Fibroblast of skin of left biceps (primary cell): ENCODE measurements at regions not wholly inside any gene's neighbourhood (a gene's known extent, or its start where the extent isn't known, plus 50 kb on each side); places are given as distances from the start of the nearest gene placed in this dataset.
"Not testable (repeated sequence)": the region's sequence is repeated elsewhere in the genome, so short reads cannot be mapped to it uniquely, and the experiment has no call there.

ENCODE experiments used
- DNase-seq, 2 experiments: peaks; one replicate each; pipeline ENCODE4 v3.0.0-alpha.2; 2013; ENCODE audit warnings: low read depth in 2 of 2

DNA sequence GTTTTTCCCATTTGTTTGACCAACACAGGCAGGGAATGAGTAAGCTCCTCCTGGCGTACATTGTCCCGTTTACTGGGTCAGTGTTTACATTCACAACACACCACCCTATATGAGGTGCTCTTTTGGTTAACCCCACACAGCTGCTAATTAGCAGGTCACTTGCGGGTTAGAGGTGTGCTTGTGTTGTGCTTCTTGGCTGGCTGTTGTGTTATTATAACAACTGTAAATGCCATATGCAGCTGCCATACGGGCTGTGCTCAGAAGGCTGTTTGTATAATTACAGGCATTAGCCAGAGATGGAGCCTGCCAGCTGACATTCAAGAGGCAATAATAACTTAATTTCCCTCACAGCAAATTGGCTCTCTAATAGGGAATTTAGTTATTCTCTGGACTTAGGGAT is 205.1 kb upstream of the ELAC2 start:
- DNase-seq: no peak

DNA sequence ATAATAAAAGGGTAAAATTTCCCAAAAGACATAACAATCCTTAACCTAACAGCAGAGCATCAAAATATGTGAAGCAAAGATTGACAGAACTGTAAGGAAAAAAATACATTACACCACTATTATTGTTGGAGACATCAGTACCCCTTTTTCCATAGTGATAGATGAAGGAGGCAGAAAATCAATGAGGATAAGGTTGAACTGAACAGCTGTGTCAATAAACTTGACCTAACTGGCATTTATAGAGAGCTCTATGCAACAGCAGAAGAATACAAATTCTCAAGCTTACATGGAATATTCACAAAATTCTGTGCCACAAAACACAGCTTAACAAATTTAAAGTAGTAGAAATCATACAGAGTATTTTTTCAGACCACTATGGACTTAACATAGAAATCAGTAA is 195.0 kb upstream of the ELAC2 start:
- no peak for DNase-seq

DNA sequence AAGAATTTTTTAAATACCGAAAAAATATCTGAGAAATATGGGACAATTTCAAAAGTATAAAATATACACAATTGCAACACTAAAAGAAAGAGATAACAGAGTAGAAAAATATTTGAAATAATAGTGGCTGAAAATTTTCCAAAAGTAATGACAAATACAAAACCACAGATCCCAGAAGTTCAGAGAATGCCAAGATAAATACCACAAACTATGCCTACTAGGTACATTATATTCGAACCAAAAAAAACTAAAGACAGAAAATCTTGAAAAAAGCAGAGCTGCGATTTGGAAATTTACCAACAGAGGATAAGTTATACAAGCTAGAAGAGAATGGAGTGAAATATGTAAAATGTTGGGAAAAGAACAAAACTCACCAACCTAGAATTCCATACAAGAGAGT is 191.3 kb upstream of the ELAC2 start:
- peak; percentile 60 to 65 for DNase-seq

DNA sequence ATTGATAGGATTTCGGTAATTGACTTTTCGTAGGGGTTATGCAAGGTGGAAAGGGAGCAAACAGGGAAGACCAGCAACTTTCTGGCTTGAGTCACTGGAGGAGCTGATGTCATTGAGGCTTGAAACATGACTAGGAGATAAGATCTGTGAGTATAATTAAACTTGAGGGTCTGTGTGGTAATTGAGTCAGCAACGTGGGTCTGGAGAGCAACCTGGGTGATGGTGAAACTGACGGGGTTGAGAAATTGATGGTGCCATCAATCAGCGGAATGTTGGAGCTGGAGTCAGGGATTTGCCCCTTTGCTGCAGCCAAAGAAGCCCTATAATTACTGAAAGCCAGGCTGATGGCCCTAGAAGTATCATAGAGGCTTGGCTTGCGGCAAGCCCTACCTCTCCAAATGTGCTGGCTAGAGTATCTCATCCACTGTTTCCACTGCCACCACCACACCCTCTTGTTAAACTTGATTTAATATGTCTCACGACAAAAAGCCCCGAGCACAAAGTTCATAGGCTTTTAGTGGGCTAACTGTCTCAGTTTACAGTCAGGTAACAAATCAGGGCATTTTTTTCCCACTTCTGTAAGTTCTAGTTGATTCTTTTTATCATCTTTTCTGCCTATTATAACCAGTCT is 186.9 kb upstream of the ELAC2 start:
- no peak for DNase-seq

DNA sequence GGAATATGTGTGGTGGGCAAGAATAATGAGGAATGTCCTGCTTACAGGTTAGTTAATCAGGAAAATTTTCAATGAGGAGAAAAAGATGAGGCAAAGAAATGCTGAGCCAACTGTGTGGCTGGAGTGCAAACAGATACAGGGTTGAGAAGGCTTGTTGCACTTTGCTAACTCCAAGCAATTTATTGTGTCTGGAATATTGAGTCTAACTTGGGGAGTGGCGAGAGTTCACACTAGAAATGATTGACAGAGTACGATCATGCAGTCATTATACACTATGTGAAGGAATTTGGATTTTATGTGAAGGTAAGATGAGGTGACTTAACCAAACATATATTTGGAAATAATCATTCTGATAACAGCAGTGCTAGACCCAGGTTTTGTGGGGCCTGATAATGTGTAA is 185.0 kb upstream of the ELAC2 start:
- DNase-seq: no peak

DNA sequence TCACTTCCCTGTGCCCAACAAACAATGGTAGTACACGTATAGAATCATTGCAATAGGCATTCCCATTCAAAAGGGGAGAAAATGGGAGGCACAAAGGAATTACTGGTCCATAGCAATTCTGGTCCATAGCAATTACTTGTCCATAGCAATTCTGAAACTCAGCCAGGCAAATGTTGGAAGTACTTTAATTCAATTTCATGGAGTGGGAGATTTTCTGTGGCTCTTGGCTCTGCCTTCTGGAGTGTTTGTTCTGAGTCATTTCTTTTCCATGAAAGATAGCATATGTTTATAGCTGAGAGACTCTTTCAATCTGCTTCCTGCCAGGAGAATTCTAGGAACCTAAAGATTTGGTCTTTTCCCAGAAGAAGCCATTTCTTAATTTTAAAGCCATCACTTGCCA is 182.8 kb upstream of the ELAC2 start:
- DNase-seq: no peak

DNA sequence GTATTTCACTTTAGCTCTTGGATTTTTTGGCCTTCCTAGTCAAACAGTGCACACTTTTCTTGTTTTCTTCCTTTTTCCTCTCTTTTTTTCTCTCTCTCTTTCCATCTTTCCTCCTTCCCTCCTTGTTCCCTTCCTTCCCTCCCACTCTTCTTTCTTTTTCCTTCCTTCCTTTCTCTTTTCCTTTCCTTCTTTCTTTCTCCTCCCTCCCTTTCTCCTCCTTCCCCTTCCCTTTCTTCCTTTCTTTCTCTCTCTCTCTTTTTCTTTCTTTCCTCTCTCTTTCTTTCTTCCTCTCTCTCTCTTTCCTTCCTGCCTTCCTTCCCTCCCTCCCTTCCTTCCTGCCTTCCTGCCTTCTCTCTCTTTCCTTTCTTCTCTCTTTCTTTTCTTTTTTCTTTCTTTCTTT is 181.6 kb upstream of the ELAC2 start:
- no peak for DNase-seq

DNA sequence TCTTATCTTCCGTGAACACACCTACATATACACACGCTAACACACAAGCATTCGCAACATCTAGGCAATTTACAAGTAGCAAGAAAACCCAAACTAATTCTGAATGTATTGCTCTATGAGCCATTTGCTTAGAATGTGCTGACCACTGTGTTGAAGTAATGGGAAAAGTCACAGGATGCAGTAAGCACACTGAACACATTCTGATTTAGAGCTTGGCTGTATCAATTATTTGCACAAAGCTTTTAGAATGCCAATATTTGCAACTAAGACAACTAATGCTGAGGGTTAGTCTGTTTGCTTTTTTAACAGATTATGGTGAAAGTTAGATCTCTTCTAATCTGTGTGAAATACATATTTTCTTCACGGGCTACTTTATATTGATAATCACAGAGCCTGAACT is 179.8 kb upstream of the ELAC2 start:
- no peak for DNase-seq

DNA sequence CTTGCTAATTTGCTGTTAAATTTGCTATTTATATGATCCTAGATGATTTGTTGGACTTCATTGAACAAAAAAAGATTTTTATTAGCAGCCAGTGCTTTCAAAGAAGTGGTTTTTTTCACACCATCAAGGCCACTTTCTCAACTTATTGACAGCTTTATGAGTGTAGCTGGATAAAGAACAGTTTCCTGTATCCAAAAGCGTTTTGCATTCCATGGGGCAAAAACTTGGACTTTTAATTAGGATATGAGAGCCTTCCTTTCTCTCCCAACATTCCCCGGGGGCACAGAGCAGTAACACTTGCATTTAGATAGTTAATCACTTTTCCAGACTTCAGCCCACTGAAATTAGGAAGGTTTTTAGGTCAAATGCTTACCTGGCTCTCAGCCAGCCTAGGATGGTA is 177.1 kb upstream of the ELAC2 start:
- DNase-seq: no peak

DNA sequence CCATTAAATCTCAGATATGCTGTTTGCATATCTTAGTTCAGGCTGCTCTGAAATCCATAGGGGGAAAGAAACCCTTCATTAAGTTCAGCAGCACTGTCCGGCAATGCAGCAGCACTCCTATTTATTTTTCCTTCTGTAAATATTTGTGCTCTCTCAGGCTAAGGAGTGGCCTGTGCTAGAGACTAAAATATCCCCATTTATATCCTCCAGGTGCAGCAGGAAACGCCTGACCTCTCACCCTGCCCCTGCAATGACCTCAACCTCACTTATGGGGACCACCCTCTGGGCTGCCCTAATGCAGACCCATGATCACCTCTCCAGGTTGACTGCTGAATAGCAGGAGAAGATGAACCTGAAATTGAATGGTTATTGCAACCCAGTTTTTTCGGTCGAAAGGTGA is 165.0 kb upstream of the ELAC2 start:
- no peak for DNase-seq

DNA sequence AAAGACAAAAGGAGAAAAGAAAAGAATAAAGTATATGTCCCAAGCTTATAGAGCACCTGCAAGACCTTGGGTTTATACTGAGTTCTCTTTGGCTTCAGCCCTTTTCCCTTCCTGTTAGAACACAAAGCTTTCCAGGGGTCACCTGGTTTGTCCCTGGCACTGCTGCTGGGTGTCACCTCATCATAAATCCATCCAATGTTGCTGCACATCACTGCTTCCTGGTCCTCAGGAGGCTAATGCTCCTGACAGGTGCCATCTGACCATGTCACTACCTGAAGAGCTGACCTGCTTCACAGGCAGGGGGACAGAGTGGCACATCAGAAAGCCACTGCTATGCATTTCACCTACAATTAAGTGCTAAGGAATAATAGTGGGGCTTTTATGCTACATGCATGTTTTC is 164.6 kb upstream of the ELAC2 start:
- no peak for DNase-seq

DNA sequence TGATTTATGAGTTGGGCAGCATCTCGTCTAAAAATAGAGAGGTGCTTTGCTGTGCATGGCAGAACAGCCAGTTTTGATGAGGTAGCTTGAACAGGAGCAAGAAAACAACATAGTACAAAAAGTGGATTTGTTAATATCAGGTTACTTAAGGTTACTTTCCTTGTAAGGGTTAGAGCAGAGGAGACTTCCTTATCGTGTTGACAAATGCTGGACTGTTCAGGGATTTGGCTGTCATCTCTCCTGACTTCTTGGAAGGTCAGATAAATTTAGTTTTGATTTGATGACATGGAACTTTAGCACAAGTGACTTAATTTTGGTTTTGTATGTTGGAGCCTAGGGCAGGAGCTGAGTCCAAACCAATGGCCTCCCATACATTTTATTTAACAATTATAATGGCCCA is 163.9 kb upstream of the ELAC2 start:
- no peak for DNase-seq

DNA sequence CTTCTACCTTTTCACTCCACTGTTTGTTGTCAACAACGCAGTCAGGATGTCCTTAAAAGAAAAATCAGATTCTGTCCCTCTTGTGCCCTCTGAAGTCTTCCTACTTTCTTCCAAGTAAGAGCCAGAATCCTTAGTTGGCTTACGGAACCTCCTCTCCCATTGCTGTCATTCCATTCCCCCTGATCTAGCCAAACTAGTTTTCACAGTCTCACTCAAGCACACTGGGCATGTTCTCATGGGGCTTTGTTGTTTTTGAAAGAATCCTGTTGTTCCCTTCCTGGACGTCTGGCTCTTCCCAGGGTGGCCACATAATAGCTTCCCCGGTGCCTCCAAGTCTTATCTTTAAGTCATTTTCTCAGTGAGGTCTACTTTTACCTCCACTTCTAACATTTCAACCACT is 158.6 kb upstream of the ELAC2 start:
- DNase-seq: no peak

DNA sequence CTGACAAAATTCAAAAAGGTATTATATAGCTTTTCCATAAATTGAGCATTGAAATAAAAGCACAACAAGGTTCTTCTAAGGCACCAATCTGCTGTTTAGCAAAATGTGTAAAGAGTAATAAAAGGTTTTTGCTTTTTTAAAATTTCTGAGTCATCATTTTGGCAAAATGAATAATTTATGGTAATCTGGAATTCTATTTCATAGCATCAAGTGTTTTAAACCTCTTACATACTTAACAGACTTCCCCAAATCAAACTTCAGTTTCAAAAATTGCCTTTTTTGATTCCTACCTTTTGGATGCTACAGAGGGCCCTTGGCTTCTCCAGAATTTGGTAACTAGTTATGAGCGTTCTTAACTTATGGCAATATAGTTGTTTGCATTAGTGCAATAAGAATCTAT is 154.0 kb upstream of the ELAC2 start:
- DNase-seq: no peak

DNA sequence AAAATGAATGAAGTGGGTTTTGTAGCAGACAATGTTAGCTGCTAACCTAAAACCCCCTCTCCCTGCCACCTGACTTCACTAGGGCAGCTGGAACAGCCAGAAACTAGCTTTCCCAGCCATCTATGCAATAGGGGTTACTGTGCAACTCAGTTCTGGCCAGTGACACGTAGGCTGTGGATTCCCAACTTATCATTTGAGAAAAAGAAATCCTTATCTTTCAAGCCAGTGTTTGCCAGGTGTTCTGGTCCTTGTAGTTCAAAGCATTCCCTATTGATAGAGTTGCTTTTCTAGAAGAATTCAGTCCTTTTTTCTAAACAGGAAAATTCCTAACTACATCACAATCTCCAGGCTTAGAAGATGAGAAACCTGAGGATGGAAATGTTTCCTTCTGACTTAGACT is 144.5 kb upstream of the ELAC2 start:
- no peak for DNase-seq

DNA sequence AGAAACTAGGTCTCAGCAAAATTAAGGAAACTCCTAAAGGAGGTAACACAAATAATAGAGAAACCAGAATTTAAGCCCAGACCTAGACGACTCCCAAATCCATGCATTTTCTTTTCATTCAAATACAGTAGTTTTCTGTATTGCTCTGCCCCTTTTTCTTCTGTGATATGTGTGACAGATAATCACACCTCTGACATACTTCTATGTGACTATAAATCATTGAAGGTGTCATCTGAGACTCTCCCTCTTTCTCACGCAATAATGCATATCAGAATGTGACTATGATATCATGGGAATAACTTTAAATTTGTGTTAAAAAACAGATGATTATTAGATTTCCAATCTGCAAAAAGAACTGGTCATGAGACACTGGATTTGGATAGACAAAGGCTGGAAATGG is 143.0 kb upstream of the ELAC2 start:
- no peak for DNase-seq

DNA sequence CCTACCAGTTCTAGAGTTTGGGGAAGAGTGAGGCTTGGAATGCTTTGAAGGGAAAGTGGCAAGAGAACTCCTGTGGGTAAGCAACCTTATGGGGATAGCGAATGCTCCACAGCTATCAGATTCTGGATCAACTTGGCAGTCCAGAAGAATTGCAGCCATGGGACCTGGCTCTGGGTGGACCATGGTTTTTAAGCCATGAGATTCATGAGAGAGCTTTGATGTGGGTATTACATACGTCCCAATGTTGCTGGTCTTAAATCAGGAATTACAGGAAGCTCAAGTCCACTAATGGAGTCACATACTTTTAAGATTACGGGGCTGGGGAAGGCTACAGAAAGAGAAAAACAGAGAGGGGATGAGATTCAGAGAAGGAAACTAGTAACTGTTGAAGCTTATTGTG is 142.5 kb upstream of the ELAC2 start:
- DNase-seq: no peak

DNA sequence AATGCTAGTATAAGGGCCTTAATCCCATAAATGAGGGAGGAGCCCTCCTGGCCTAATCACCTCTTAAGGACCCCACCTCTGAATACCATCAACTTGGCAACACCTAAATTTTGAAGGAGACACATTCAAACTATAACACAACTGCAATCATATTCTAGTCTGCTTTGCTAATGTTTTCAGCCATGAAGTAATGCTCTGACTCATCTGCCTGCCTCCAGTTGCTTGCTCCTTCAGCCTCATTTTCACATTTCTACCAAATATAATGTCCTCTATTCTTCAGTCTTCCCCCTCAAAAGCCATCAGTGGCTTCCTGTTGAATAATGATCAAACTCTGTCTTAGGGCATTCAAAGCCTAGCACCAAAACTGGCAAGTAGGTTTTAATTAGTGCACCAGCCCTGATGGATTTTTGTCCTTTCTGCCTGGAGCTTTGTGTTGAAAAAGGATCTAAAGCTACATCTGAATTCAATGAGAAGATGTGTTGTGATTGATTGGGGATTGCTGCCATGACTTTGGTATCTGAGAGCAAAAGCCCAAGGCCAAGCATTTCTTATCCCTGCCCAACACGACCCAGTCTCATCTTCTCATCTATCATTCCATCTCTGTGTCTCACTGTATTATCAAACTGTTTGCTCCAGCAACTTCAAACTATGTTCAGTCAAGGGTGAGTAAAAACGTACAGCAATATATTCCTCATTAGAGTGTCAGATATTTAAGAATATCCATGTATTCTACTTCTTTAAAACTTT is 140.8 kb upstream of the ELAC2 start:
- no peak for DNase-seq

DNA sequence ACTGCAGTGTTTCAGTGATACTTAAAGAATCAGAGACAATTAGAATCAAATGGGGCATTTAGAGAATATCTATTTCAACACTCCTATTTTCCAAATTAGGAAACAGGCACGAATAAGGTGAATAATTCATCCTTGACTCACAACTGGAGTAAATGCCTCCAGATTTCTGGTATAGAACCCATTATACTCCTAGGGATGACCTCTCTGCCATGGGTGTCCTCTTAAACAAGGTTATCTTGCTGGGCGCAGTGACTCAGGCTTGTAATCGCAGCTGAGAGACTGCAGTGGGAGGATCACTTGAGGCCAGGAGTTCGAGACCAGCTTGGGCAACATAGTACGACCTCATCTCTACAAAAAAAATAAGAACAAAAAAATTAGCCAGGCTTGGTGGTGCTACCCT is 139.8 kb upstream of the ELAC2 start:
- peak in 1 of 2 experiments; percentile 35 for DNase-seq

DNA sequence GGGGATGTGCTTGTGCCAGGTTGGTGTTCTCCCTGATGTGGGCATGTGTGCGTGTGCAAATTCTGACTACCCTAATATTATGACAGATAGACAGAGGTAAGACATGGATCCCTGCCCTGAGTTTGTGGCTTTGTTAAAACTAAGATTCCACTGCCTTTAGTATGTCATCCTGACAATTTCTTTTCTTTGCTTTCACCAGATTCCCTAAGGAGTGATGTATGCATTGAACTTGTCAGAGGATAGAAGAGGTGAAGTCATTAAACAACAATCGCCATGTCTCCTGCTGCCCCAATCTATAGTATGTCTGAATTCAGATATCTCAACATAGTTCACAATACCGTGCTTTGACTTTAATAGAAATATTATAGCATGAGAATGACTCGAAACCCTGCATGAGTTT is 137.1 kb upstream of the ELAC2 start:
- DNase-seq: no peak

DNA sequence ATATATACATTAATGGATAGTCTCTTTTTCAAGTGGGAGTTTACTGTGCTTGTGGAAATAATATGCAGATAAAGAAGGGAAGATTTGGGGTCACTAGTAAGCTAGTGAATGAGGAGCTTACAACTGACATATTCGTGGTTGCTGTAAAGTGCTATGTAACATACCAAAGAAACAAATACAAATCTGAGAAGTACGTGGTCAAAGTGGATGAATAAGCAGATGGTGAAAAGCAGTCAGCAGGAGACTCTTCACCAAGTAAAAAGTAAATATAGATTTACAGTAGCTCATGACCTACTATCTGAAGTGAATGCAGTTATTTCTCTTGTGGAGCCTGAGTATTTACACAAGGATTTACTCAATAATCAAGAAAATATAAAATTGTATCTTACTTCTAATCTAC is 136.6 kb upstream of the ELAC2 start:
- DNase-seq: peak in 1 of 2 experiments; percentile 31

DNA sequence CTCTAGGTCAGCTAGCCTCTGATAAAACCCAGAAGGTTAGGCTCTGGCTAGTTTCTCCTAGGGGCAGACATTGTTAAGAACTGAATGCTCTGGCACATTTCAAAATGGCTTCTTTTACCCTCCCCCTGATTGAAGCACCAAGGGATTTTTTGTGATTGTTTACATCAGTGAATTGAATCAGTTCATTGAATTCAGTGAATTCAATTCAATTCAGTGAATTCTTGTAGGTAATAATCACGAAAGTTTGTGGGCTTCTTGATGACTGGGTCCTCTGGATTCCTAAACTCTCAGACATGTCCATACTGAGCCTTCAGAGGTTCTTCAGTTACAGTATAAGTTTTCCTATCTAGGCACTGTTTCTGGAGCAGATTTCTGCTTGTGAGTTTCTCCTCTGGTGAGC is 135.2 kb upstream of the ELAC2 start:
- peak in 1 of 2 experiments; percentile 51 for DNase-seq

DNA sequence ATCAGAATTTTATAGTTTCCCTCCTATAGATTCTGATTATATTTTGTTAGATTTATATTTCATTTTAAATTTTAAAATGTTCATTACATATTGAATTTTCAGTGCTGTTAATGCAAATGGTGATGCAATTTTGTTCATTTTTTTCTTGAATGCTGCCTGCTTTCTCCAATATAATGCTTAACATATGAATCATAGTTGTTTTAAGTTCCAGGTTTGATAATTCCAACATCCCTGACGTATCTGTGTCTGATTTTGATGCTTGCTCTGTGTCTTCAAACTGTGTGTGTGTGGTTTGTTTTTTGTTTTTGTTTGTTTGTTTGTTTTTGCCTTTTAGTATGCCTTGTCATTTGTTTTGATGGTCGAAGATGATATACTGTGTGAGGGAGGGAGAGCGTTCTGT is 134.7 kb upstream of the ELAC2 start:
- DNase-seq: no peak

DNA sequence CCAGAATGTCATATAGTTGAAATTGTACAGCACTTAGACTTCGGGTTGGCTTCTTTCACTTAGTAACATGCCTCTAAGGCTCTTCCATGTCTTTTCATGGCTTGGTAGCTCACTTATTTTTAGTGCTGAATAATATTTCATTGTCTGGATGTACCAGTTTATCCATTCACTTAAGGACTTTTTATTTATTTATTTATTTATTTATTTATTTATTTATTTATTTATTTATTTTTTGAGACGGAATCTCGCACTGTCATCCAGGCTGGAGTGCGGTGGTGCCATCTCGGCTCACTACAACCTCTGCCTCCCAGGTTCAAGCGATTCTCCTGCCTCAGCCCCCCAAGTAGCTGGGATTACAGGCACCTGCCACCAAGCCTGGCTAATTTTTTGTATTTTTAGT is 132.9 kb upstream of the ELAC2 start:
- DNase-seq: not testable (repeated sequence)
